NT2/D1 (cell line): ENCODE measurements at regions not wholly inside any gene's neighbourhood (a gene's known extent, or its start where the extent isn't known, plus 50 kb on each side); places are given as distances from the start of the nearest gene placed in this dataset.

Source experiments
- DNase-seq: peaks from one replicate; pipeline ENCODE4 v3.0.0-alpha.2; 2011; ENCODE audit warnings: low read depth, low spot score
- H3K27me3 ChIP-seq: 2 replicates; pipeline ENCODE4 v1.6.0; 2011; ENCODE audit warnings: mild to moderate bottlenecking; ENCODE audit not compliant: insufficient read length, insufficient read depth
- H3K36me3 ChIP-seq: 2 replicates; pipeline ENCODE4 v1.6.1; 2011; ENCODE audit warnings: mild to moderate bottlenecking, low read length, mixed read lengths; ENCODE audit not compliant: insufficient read depth, insufficient read length
- H3K4me1 ChIP-seq: 2 replicates; pipeline ENCODE4 v1.5.1; 2011; ENCODE audit not compliant: insufficient read depth, insufficient read length
- H3K4me3 ChIP-seq: 2 replicates; pipeline ENCODE4 v1.5.1; 2011; ENCODE audit warnings: low read depth; ENCODE audit not compliant: insufficient read length
- H3K9ac ChIP-seq: 2 replicates; pipeline ENCODE4 v1.6.0; 2011; ENCODE audit warnings: low read depth; ENCODE audit not compliant: insufficient read length
- H3K9me3 ChIP-seq: 2 replicates; pipeline ENCODE4 v1.5.1; 2011; ENCODE audit warnings: mild to moderate bottlenecking, low read length; ENCODE audit not compliant: insufficient read depth
- SUZ12 ChIP-seq: IDR thresholded peaks from 2 replicates; pipeline ENCODE4 v1.6.1; 2011; ENCODE audit not compliant: insufficient read length, insufficient read depth; ENCODE audit errors: extremely low read depth
- YY1 ChIP-seq: IDR thresholded peaks from 2 replicates; pipeline ENCODE4 v1.6.1; 2011; ENCODE audit not compliant: insufficient read length, insufficient read depth
- ZNF274 ChIP-seq: IDR thresholded peaks from 2 replicates; pipeline ENCODE4 v1.6.1; 2011; ENCODE audit warnings: mild to moderate bottlenecking, low read depth, low read length

DNA sequence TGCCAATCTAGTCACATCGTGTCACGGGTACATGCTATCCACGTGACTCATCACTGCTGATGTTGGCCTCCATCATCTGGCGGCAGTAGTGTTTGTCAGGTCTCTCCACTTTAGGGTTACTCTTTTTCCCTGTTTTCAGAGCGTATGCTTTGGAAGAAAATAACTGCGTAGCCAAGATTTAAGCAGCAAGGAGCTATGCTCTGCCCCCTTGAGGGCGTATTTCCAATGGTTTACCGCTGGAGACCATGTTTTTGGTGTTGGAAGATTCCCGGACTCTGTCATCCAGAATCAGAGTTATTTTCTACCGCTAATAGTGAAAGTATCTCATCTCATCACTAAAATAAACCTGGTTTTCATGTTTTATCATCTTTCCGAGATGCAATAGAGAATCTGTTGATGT lies 306.5 kb downstream of the C6orf118 start:
- Histone ChIP-seq H3K4me3 (no peak overlapping the region), H3K9me3 (no peaks in the 10 kb centered on the region; the same call in 1 of the 2 replicates), H3K36me3 (no peaks in the 10 kb centered on the region), H3K4me1 (no peaks in the 10 kb centered on the region), H3K9ac (no peak overlapping the region), H3K27me3 (no peaks in the 10 kb centered on the region)
- no peak for DNase-seq
- TF ChIP-seq YY1, result no peak

GRCh38 chr6:165002358-165002757 lies 307.0 kb downstream of the C6orf118 start:
- no peak for TF ChIP-seq ZNF274
- no peak for TF ChIP-seq YY1
- TF ChIP-seq SUZ12, result no peak
- Histone ChIP-seq H3K4me1 (no peaks in the 10 kb centered on the region), H3K4me3 (no peak overlapping the region), H3K27me3 (no peaks in the 10 kb centered on the region), H3K9ac (no peak overlapping the region), H3K9me3 (no peaks in the 10 kb centered on the region; the same call in 1 of the 2 replicates), H3K36me3 (no peaks in the 10 kb centered on the region)
- no peak for DNase-seq

DNA sequence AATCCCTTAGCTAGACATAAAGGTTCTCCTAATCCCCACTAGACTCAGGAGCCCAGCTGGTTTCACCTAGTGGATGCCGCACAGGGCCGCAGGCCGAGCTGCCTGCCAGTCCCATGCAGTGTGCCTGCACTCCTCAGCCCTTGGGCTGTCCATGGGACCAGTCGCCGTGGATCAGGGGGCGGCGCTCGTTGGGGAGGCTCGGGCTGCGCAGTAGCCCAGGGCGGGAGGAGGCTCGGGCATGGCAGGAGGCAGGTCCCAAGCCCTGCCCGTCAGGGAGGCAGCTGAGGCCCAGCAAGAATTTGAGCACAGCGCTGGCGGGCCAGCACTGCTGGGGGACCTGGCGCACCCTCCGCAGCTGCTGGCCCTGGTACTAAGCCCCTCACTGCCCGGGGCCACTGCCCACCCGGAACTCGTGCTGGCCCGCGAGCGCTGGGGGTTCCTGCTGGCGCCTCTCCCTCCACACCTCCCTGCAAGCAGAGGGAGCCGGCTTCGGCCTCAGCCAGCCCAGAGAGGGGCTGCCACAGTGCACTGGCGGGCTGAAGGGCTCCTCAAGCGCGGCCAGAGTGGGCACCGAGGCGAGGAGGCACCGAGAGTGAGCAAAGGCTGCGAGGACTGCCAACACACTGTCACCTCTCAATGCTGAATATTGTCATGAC lies 307.8 kb downstream of the C6orf118 start:
- Histone ChIP-seq H3K4me1 (no peaks in the 10 kb centered on the region), H3K9ac (no peak overlapping the region), H3K9me3 (no peaks in the 10 kb centered on the region; the same call in 1 of the 2 replicates), H3K27me3 (no peaks in the 10 kb centered on the region), H3K36me3 (no peaks in the 10 kb centered on the region), H3K4me3 (no peak overlapping the region)
- no peak for DNase-seq
- TF ChIP-seq ZNF274 (no peak), YY1 (no peak), SUZ12 (no peak)

DNA sequence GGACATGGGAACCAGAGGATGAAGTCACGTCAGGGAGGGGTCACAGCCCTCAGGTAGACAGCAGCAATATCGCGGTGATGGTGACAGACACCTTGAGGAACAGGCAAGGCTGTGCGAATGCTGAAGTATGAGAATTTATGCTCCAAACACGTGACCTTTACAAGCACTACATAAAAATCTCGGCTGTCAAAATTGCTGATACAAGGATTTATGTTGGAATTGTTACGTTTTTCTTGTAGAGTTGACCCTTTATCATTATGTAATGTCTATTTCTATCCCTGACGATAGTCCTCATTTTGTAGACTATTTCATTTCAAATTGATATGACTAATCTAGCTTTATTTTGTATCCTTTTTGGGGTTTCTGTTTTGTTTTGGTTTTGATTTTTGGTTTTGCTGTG lies 311.1 kb downstream of the C6orf118 start:
- Histone ChIP-seq H3K36me3 (no peaks in the 10 kb centered on the region), H3K9ac (no peak overlapping the region), H3K4me3 (no peak overlapping the region), H3K4me1 (no peaks in the 10 kb centered on the region), H3K27me3 (no peaks in the 10 kb centered on the region), H3K9me3 (no peaks in the 10 kb centered on the region; the same call in 1 of the 2 replicates)
- TF ChIP-seq YY1 (no peak), SUZ12 (no peak), ZNF274 (no peak)
- DNase-seq, result no peak

- Histone ChIP-seq H3K27me3 (no peaks in the 10 kb centered on the region), H3K36me3 (no peaks in the 10 kb centered on the region), H3K4me1 (no peaks in the 10 kb centered on the region), H3K4me3 (no peak overlapping the region), H3K9ac (no peak overlapping the region), H3K9me3 (no peaks in the 10 kb centered on the region; the same call in 1 of the 2 replicates)
- TF ChIP-seq SUZ12 (no peak), ZNF274 (no peak), YY1 (no peak)
- DNase-seq, result no peak
Observed at GRCh38 chr6:164996838-164997237, 312.6 kb downstream of the C6orf118 start.

DNA sequence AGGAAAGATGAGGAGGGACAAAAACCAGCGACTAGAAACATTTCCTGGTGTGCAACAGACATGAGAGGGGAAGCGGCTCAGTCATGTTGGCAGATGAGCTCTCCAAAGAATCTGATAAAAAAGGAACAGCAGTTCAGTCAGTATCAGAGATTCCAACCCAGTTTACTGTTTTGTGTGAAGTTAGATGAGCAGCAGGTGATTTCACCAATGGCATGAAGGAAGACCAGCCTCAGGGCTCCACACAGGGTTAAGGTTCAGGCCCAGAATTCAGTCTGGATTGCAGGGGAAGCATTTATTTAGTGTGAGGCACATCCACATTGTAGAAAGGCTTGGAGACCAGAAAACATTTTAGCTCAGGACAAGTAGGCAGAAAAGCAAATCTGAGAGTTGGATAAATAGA lies 317.8 kb downstream of the C6orf118 start:
- H3K4me3 ChIP-seq, result no peak overlapping the region
- DNase-seq, result no peak
- TF ChIP-seq YY1 (no peak), SUZ12 (no peak), ZNF274 (no peak)
- no peak overlapping the region for H3K9ac ChIP-seq
- no peaks in the 10 kb centered on the region for H3K27me3 ChIP-seq
- no peaks in the 10 kb centered on the region for H3K9me3 ChIP-seq
- H3K4me1 ChIP-seq, result no peaks in the 10 kb centered on the region
- H3K36me3 ChIP-seq, result no peaks in the 10 kb centered on the region

DNA sequence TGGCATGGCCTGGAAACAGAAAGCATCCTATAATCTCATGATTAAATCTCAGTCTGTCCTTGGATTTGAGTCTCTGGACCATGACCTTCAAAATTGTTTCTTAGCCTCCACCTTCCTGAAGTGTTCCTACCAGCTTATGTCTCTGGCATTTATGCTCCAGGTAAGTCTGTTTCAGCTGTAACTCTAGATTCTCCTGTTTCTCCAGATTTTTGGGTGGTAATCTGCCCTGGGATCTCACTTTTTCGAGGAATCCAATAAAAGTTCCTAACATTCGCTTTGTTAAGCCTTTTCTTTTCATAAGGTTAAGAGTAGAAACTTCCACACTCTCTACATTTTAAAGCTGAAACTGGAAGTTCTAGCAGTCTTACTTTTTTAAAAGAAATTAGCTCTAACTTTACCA lies 318.5 kb downstream of the C6orf118 start:
- Histone ChIP-seq H3K9ac (no peak overlapping the region), H3K9me3 (no peaks in the 10 kb centered on the region), H3K4me3 (no peak overlapping the region), H3K36me3 (no peaks in the 10 kb centered on the region), H3K4me1 (no peaks in the 10 kb centered on the region), H3K27me3 (no peaks in the 10 kb centered on the region)
- no peak for DNase-seq
- no peak for TF ChIP-seq YY1
- no peak for TF ChIP-seq SUZ12
- TF ChIP-seq ZNF274, result no peak
